Common myeloid progenitor, CD34-positive (primary cell): ENCODE measurements at regions not wholly inside any gene's neighbourhood (a gene's known extent, or its start where the extent isn't known, plus 50 kb on each side); places are given as distances from the start of the nearest gene placed in this dataset.
A peak's percentile ranks its signal among the peaks of the same experiment; 100 is the strongest.

Experiments
- CTCF ChIA-PET: fragments of 350-600 bp; sonication (Branson Sonifier 250); formaldehyde crosslinking; loops from one replicate; lab custom pipeline; 2021; ENCODE audit warnings: antibody characterized with exemption; lab: Charles Lee
- POLR2A ChIA-PET: fragments of 350-600 bp; sonication (Branson Sonifier 250); formaldehyde crosslinking; loops from one replicate; lab custom pipeline; 2021; ENCODE audit warnings: antibody characterized with exemption; lab: Charles Lee
- DNase-seq, 3 donors: peaks; one replicate each; pipeline versions ENCODE4 v3.0.0 to v3.0.0-alpha.2; 2013
- H3K27ac ChIP-seq, 2 experiments: 1 replicate in 1 of 2; 2 replicates in 1 of 2; pipeline ENCODE4 v1.7.0; 2013; ENCODE audit warnings: inconsistent platforms in 2 of 2, low read length in 2 of 2, mild to moderate bottlenecking in 2 of 2, low read depth in 1 of 2, moderate library complexity in 1 of 2; ENCODE audit not compliant: severe bottlenecking in 2 of 2, insufficient read depth in 1 of 2, poor library complexity in 1 of 2
- H3K27me3 ChIP-seq, 5 experiments: replicated peaks in 2 of 5; 1 replicate in 3 of 5; 2 replicates in 2 of 5; pipeline versions ENCODE4 v1.6.1 to v1.7.0; 2013; ENCODE audit warnings: low read length in 4 of 5, mild to moderate bottlenecking in 2 of 5, moderate library complexity in 2 of 5, inconsistent platforms in 1 of 5; ENCODE audit not compliant: insufficient read depth in 5 of 5, control insufficient read depth in 4 of 5
- H3K36me3 ChIP-seq, 4 experiments: 1 replicate in 2 of 4; 2 replicates in 2 of 4; pipeline versions ENCODE4 v1.6.1 to v1.7.0; 2013; ENCODE audit warnings: low read length in 3 of 4, control low read depth in 1 of 4, mild to moderate bottlenecking in 1 of 4; ENCODE audit not compliant: control insufficient read depth in 4 of 4, insufficient read depth in 4 of 4
- H3K4me1 ChIP-seq, 4 experiments: 1 replicate in 3 of 4; 2 replicates in 1 of 4; pipeline versions ENCODE4 v1.6.1 to v1.7.1; 2013; ENCODE audit warnings: low read length in 3 of 4, mild to moderate bottlenecking in 3 of 4, control low read depth in 1 of 4, inconsistent platforms in 1 of 4, moderate library complexity in 1 of 4; ENCODE audit not compliant: control insufficient read depth in 4 of 4, insufficient read depth in 4 of 4; ENCODE audit errors: control extremely low read depth in 1 of 4
- H3K4me3 ChIP-seq, 7 experiments: 1 replicate in 4 of 7; 2 replicates in 3 of 7; pipeline versions ENCODE4 v1.5.1 to v1.7.0; 2013; ENCODE audit warnings: mild to moderate bottlenecking in 7 of 7, low read length in 6 of 7, moderate library complexity in 6 of 7, inconsistent platforms in 2 of 7, low read depth in 2 of 7, control low read depth in 1 of 7; ENCODE audit not compliant: insufficient read depth in 4 of 7, control insufficient read depth in 1 of 7; ENCODE audit errors: extremely low read depth in 1 of 7
- H3K9me3 ChIP-seq, 5 experiments: 1 replicate in 4 of 5; 2 replicates in 1 of 5; pipeline versions ENCODE4 v1.6.1 to v1.7.1; 2013; ENCODE audit warnings: low read length in 4 of 5, mild to moderate bottlenecking in 2 of 5, inconsistent platforms in 1 of 5, low read depth in 1 of 5, moderate library complexity in 1 of 5; ENCODE audit not compliant: control insufficient read depth in 4 of 5, insufficient read depth in 2 of 5; ENCODE audit errors: control extremely low read depth in 1 of 5
- WGBS: methylation state at CpG from one replicate; pipeline ENCODE4 v1.1.5; 2013; ENCODE audit not compliant: insufficient coverage; 5-methylcytosine and 5-hydroxymethylcytosine counted together

DNA sequence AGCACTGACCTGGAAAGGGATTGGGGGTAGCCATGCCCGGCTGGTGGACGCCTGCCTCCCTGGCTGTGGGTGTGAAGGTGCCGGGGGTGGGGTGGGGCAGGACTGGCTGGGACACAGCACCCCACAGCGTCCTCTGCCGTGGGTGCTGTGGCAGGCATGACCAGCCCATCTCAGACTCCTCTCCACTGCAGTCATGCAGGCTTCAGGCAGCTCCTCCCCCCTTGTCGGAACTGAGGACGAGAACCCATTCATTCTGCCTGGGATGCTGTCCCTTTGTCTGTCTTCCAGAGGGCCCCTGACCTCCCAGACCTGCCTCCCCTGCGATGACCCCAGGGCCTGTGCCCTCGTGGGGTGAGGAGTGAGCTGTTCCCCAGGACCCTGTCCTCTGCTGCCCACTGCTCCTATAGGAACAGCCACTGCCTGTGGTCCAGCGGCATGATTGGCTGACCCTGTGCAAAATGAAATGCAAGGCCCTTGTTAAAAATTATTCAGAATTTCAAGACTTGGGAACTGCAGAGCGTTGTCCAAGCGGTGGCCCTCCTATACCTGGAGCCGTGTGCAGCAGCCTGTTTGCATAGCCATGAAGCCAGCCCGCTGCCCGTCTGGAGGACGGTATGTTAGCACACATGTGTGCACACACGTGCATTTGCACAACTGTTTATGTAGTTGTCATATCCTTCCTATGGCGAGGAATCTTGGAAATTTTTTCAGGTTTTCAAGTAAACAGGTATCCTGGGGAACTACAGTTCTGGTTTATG lies 1122.3 kb downstream of the BRD1 start:
- no peak for DNase-seq
- no peaks in the 10 kb centered on the region for H3K27me3 ChIP-seq
- 92% methylated on average over 14 of the region's 18 CpGs for WGBS
- H3K4me3 ChIP-seq = no peak overlapping the region
- no peaks in the 10 kb centered on the region for H3K9me3 ChIP-seq
- ChIA-PET CTCF (no interaction called here), POLR2A (no interaction called here)
- H3K27ac ChIP-seq = no peak overlapping the region
- H3K4me1 ChIP-seq = peaks cover 0 to 18% (median 8%) of the 10 kb centered on the region in 4 experiments
- no peaks in the 10 kb centered on the region for H3K36me3 ChIP-seq

DNA sequence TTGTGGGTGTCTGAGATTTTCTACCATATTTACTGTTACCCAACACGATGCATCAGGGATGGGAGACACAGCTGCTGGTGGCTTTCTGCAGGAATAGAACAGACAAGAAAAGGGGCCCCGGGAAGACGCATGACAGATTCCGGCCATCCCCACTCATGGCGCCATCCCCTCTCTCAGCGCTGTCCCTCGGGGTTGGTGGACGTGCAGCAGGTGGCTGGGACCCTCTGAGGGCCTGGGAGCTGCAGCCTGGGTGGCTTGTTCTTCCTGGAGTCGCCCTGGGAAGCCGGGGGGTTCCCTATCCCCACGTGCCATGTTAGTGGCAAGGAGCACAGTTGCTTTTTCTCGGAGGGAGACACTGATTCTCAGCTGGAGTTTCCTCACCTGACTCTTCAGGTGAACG lies 1123.3 kb downstream of the BRD1 start:
- H3K36me3 ChIP-seq = no peaks in the 10 kb centered on the region
- no peak overlapping the region for H3K27ac ChIP-seq
- H3K27me3 ChIP-seq = no peaks in the 10 kb centered on the region
- H3K4me1 ChIP-seq = peaks cover 0 to 18% (median 8%) of the 10 kb centered on the region in 4 experiments
- 92% methylated on average over 13 of the region's 13 CpGs for WGBS
- H3K4me3 ChIP-seq = no peak overlapping the region
- no peaks in the 10 kb centered on the region for H3K9me3 ChIP-seq
- ChIA-PET CTCF (no interaction called here), POLR2A (no interaction called here)
- DNase-seq = no peak

- POLR2A ChIA-PET = no interaction called here
- CTCF ChIA-PET = interaction anchor here (0.8 kb wide), 1 partner anchor 602 kb away, joined by 4 read pairs; no protein-coding TSS in a partner anchor
- no peaks in the 10 kb centered on the region for H3K36me3 ChIP-seq
- H3K4me3 ChIP-seq = no peak overlapping the region
- 97% methylated on average over 12 of the region's 17 CpGs for WGBS
- H3K27ac ChIP-seq = no peak overlapping the region
- H3K27me3 ChIP-seq = no peaks in the 10 kb centered on the region
- no peaks in the 10 kb centered on the region for H3K9me3 ChIP-seq
- H3K4me1 ChIP-seq = peaks cover 0 to 18% (median 8%) of the 10 kb centered on the region in 4 experiments
- DNase-seq = no peak
Measured at GRCh38 chr22:48703265-48703941, 1124.3 kb downstream of the BRD1 start.

DNA sequence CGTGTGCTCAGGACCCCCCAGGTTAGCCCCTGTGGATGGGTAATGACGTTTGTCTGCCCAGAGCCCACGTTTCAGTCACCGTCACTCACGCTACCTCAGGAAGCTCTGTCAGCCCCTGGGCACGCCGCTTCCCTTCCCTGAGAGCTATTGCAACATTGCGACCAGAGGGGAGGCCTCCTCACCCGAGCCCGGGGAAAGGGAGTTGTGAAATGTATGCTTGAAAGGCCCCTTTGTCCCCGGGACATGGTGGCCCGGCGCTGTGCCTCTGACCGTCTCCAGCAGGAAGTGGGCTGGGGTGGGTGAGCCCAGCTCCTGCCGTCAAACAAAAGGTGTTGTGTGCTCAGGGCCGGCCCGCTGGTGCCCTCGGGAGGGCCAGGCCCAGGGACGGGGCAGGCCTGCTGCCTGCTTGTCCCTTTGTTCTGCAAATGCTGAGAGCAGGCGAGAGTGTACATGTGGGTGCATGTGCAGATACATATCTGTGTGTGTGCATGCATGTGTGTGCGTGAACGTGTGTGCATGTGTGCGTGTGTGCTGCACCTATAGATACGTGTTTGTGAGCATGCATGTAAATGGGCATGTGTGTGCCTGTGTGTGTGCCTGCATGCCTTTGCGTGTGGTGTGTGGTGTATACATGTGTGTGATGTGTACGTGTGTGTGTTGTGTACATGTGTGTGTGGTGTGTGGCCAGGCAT lies 1125.0 kb downstream of the BRD1 start:
- 63% methylated on average over 21 of the region's 26 CpGs for WGBS
- DNase-seq = peak; percentile 20 to 59 (median 53)

GRCh38 chr22:48701296-48702030 lies 1126.2 kb downstream of the BRD1 start:
- 97% methylated on average over 15 of the region's 23 CpGs for WGBS
- no peaks in the 10 kb centered on the region for H3K27me3 ChIP-seq
- H3K27ac ChIP-seq = no peak overlapping the region
- no peaks in the 10 kb centered on the region for H3K36me3 ChIP-seq
- DNase-seq = no peak
- H3K9me3 ChIP-seq = no peaks in the 10 kb centered on the region
- peaks cover 0 to 18% (median 8%) of the 10 kb centered on the region in 4 experiments for H3K4me1 ChIP-seq
- ChIA-PET POLR2A (no interaction called here), CTCF (interaction anchor here (0.8 kb wide), 1 partner anchor 19 kb away, joined by 3 read pairs; no protein-coding TSS in a partner anchor)
- no peak overlapping the region for H3K4me3 ChIP-seq

More for the DNA sequence above, 1125.0 kb downstream of the BRD1 start:
- H3K27me3 ChIP-seq = no peaks in the 10 kb centered on the region
- no peak overlapping the region for H3K4me3 ChIP-seq
- peaks cover 0 to 18% (median 8%) of the 10 kb centered on the region in 4 experiments for H3K4me1 ChIP-seq
- CTCF ChIA-PET = no interaction called here
- H3K36me3 ChIP-seq = no peaks in the 10 kb centered on the region
- H3K9me3 ChIP-seq = no peaks in the 10 kb centered on the region
- POLR2A ChIA-PET = no interaction called here
- no peak overlapping the region for H3K27ac ChIP-seq

GRCh38 chr22:48700566-48701295 lies 1126.9 kb downstream of the BRD1 start:
- H3K36me3 ChIP-seq = no peaks in the 10 kb centered on the region
- H3K9me3 ChIP-seq = no peaks in the 10 kb centered on the region
- 92% methylated on average over 14 of the region's 19 CpGs for WGBS
- no peaks in the 10 kb centered on the region for H3K27me3 ChIP-seq
- POLR2A ChIA-PET = no interaction called here
- no peak for DNase-seq
- H3K4me1 ChIP-seq = peaks cover 0 to 18% (median 8%) of the 10 kb centered on the region in 4 experiments
- H3K27ac ChIP-seq = no peak overlapping the region
- CTCF ChIA-PET = interaction anchor here (0.8 kb wide), 1 partner anchor 20 kb away, joined by 3 read pairs; no protein-coding TSS in a partner anchor
- H3K4me3 ChIP-seq = no peak overlapping the region
